Activated T-helper 2 cell treated with anti-CD3 and anti-CD28 coated beads, Interferon-gamma antibody, Interleukin-2, Interleukin-4, amounts not matched to agents 10 μg/mL and 5 μg/mL and 100 μg/mL, durations not matched to agents 14 hours and 24 hours and 36 hours (primary cell): ENCODE measurements at regions not wholly inside any gene's neighbourhood (a gene's known extent, or its start where the extent isn't known, plus 50 kb on each side); places are given as distances from the start of the nearest gene placed in this dataset.

ENCODE experiments used
- DNase-seq: peaks from one replicate; pipeline ENCODE4 v3.0.0; 2021; ENCODE audit warnings: low spot score
- H3K27ac Mint-ChIP-seq: one replicate; pipeline ENCODE4 v1.8.0; 2021; ENCODE audit warnings: mixed read lengths
- H3K27me3 Mint-ChIP-seq: one replicate; pipeline ENCODE4 v1.8.0; 2021; ENCODE audit warnings: low read depth, mixed read lengths
- H3K36me3 Mint-ChIP-seq: one replicate; pipeline ENCODE4 v1.8.0; 2021; ENCODE audit warnings: low read depth, mixed read lengths
- H3K4me1 Mint-ChIP-seq: one replicate; pipeline ENCODE4 v1.8.0; 2021; ENCODE audit warnings: low read depth, mixed read lengths
- H3K4me3 Mint-ChIP-seq: one replicate; pipeline ENCODE4 v1.8.0; 2021; ENCODE audit warnings: low read depth, mild to moderate bottlenecking, moderate library complexity, mixed read lengths
- H3K9me3 Mint-ChIP-seq: one replicate; pipeline ENCODE4 v1.8.0; 2021; ENCODE audit warnings: mixed read lengths
- intact Hi-C: fragments of 100-400 bp; cut with micrococcal nuclease; formaldehyde crosslinking; loops from one replicate; pipeline ENCODE4 v1.15.1; 2023

DNA sequence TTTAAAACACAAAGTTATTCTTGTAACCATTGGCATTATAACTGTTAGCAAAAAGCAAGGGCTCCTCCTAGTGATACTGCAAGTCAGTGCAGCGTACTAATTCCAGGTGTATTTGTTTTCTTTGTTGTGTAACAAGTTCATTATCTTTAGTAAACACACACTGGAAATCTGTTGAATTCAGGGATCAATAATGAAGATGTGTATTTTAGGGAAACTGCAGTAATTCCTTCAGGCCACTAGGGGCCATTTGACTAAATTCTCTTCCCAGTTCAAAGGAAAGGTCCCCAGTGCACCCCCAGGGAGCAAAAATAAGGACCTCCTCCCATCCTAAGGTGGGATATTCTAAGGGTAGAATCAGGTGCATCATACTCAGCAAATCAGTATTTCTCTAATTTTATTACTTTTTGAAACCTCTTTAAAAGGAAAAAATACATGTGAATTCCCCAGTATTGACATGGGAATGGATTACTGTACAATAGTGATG is 158.6 kb upstream of the LYZL1 start:
- intact Hi-C loops, result no loop called here
- Mint-ChIP-seq H3K9me3 (no peaks in the 10 kb centered on the region), H3K27me3 (no peaks in the 10 kb centered on the region), H3K4me3 (no peak overlapping the region), H3K36me3 (no peaks in the 10 kb centered on the region), H3K4me1 (no peaks in the 10 kb centered on the region), H3K27ac (no peak overlapping the region)
- DNase-seq, result no peak

DNA sequence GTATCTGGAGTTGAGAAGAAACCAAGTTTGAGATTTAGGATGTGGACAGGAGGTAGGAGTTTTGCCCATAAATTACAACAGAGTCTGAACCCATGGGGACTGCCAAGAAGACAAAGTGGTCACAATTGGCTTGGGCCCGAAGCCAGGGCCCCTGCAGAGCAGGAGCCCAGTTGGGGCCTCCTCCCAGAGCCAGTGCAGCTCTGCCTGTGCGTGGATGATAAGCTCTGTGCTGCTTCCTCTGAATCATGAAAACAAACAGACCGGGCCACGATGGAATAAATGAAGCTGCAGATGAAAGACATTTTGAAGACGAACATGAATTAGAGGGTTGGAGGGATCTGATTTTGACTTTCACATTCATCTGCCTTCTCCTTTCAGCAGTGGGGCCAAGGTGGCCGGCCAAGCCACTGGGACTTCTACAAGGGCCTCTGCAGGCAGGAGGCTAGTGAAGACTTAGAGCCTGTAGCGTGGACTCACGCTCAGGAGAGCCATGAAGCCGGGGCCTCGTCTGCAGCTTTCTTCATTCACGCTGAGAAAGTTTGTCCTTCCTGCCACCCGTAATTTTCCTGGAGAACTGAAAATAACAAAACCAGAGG is 156.8 kb upstream of the LYZL1 start:
- intact Hi-C loops, result no loop called here
- H3K27me3 Mint-ChIP-seq, result no peaks in the 10 kb centered on the region
- no peaks in the 10 kb centered on the region for H3K9me3 Mint-ChIP-seq
- H3K36me3 Mint-ChIP-seq, result no peaks in the 10 kb centered on the region
- H3K4me3 Mint-ChIP-seq, result no peak overlapping the region
- no peaks in the 10 kb centered on the region for H3K4me1 Mint-ChIP-seq
- no peak overlapping the region for H3K27ac Mint-ChIP-seq
- DNase-seq, result no peak

DNA sequence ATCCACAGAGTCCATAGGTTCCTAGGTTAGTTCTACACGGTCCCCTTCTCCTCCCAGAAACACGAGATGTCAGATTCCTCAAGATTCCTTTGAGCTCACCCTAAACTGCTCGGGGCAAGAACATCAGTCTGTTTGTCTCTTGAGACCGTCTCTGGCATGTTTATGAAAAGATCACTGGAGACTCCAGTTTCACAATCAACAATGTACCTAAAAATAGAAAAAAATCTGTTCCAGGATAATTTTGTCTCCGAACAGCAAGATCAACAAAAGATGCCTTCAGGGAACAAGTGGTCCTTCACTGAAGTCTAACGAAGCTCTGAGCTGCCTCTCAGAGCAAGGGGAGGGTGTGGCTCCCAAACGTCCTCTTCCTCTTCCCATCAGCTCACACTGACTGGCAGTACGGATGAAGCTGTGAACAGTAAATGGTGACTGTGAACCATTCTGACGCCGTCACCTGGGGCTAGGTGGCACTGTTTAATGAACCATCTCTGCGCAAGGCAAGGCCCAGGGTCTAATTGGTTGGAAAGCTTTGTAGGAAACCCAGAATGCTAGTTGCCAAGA is 156.2 kb upstream of the LYZL1 start:
- no peak overlapping the region for H3K27ac Mint-ChIP-seq
- no peak overlapping the region for H3K4me3 Mint-ChIP-seq
- H3K9me3 Mint-ChIP-seq, result no peaks in the 10 kb centered on the region
- H3K4me1 Mint-ChIP-seq, result no peaks in the 10 kb centered on the region
- intact Hi-C loops, result no loop called here
- H3K27me3 Mint-ChIP-seq, result no peaks in the 10 kb centered on the region
- H3K36me3 Mint-ChIP-seq, result no peaks in the 10 kb centered on the region
- DNase-seq, result no peak

DNA sequence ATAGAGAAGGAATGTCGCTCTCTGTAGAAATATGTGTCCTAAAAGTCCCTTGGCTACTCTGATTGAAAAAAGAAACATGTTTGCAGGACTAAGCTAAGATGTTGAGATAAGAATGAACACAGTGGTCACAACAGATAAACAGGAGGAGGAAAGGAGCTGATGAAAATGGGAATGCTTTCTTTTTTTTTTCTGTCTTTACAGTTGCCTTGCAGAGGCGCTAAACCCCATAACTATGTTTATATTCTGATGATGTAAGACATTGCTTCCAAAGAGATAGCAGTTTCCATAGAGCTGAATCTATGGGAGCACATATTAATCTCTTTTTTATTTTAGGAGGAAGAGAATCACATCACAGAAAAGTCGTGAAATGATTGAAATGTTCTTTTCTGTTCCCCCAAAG is 153.5 kb upstream of the LYZL1 start:
- intact Hi-C loops, result no loop called here
- Mint-ChIP-seq H3K4me3 (no peak overlapping the region), H3K27me3 (no peaks in the 10 kb centered on the region), H3K9me3 (no peaks in the 10 kb centered on the region), H3K4me1 (no peaks in the 10 kb centered on the region), H3K36me3 (no peaks in the 10 kb centered on the region), H3K27ac (no peak overlapping the region)
- DNase-seq, result no peak

DNA sequence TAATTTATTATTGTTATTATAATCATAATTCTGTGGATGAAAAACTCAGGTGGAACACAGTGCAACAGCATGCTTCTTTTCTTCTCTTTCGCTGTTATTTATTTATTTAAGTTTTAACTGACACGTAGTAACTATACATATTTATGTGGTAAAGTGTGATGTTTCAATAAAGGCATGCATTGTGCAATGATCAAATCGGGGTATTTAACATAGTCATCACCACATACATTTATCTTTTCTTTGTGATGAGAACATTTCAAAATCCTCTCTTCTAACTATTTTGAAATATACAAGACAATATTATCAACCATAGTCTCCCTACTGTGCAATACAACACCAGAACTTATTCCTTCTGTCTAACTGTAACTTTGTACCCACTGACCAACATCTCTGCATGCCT is 152.5 kb upstream of the LYZL1 start:
- Mint-ChIP-seq H3K4me1 (no peaks in the 10 kb centered on the region), H3K4me3 (no peak overlapping the region), H3K27me3 (no peaks in the 10 kb centered on the region), H3K36me3 (no peaks in the 10 kb centered on the region), H3K27ac (no peak overlapping the region), H3K9me3 (no peaks in the 10 kb centered on the region)
- intact Hi-C loops, result no loop called here
- DNase-seq, result no peak

DNA sequence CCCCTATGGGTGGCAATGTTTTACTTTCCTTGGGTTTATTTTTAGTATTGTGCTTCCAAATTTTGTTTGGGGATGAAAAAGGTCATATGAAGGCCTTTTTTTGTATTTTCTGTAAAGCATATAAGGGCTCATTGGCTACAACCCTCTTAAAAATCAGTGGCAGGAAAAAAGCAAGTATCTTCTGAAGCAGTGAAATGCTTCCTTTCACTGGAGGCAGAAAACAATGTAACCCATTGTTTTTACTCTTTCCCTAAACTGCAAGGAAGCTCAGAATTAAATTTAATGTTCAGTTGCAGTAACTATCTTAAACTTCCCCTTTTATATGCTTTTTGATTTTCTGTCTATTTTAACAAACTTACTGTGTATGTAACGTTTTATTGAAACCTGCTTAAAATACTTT is 148.7 kb upstream of the LYZL1 start:
- H3K4me1 Mint-ChIP-seq, result no peaks in the 10 kb centered on the region
- no peak overlapping the region for H3K4me3 Mint-ChIP-seq
- no peaks in the 10 kb centered on the region for H3K36me3 Mint-ChIP-seq
- intact Hi-C loops, result no loop called here
- H3K9me3 Mint-ChIP-seq, result no peaks in the 10 kb centered on the region
- no peak overlapping the region for H3K27ac Mint-ChIP-seq
- H3K27me3 Mint-ChIP-seq, result peaks cover 9% of the 10 kb centered on the region
- DNase-seq, result no peak

DNA sequence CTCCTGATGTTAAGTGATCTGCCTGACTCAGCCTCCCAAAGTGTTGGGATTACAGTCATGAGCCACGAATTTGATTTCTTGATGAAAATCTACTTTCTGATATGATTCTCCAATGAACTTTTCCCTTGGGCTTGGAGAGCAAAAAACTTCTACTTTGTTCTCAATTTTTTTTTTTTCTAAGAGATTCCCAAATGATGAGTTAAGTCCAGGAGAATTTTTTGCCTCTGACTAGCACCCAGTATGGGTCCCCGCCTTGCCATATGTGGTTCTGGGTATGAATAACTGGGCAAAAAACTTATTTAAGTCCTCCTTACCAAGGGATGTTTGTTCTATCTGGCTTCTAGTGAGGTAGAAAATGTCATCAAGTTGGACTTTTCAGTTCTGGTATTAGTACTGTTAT is 147.9 kb upstream of the LYZL1 start:
- Mint-ChIP-seq H3K27ac (no peak overlapping the region), H3K36me3 (no peaks in the 10 kb centered on the region), H3K4me1 (no peaks in the 10 kb centered on the region), H3K27me3 (peaks cover 9% of the 10 kb centered on the region), H3K4me3 (no peak overlapping the region), H3K9me3 (no peaks in the 10 kb centered on the region)
- intact Hi-C loops, result no loop called here
- DNase-seq, result no peak

DNA sequence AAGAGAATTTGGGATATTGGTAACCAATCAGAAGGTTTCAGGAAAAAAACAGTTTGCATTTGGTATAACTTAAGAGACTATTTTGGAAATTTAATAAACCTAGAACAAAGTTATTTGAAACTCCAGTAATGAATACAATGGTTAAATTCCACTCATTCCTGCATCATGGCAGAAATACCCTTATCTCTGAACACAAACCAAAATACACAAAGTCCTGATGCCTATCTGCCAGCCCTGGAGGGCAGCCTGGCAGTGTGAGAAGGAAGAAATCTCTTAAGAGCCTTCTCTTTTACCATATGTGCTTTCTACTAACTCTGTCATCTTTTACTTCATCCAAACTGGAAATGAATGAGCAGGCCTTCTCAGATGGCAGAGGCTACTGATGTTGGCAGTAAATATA is 147.1 kb upstream of the LYZL1 start:
- H3K9me3 Mint-ChIP-seq, result no peaks in the 10 kb centered on the region
- peaks cover 9% of the 10 kb centered on the region for H3K27me3 Mint-ChIP-seq
- H3K4me3 Mint-ChIP-seq, result no peak overlapping the region
- intact Hi-C loops, result no loop called here
- DNase-seq, result no peak
- H3K36me3 Mint-ChIP-seq, result no peaks in the 10 kb centered on the region
- no peaks in the 10 kb centered on the region for H3K4me1 Mint-ChIP-seq
- no peak overlapping the region for H3K27ac Mint-ChIP-seq

DNA sequence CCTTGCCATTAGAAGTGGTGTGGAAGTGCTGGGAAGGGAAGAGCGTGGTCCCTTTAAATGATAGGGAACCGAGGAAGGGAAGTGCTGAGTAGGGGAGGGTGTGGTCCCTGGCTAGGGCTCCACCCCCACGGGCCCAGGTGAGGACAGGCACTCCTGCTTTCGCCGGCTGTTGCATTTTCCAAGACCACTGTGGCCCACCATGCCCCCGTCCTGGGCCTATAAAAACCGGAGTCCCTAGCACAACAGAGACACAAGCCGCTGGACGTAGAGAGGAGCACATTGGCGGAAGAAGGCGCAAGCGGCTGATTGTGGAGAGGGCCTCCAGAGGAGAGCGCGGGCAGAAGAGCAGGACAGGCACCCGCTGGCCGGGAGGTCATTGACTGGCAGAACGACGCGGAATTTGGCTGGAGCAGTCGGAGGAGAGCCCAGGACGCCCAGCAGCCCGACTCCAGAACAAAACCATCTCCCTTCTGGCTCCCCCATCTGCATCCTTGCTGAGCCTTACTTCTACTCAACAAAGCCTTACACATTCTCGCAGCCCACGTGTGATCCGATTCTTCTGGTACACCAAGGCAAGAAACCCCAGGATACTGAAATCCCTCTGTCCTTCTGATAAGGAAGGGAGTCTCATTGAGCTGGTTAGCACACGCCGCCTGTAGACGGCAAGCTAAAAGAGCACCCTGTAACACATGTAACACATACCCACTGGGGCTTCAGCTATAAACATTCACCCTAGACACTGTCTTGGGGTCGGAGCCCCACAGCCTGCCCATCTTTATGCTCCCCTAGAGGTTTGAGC is 146.2 kb upstream of the LYZL1 start:
- no peak overlapping the region for H3K27ac Mint-ChIP-seq
- no peaks in the 10 kb centered on the region for H3K9me3 Mint-ChIP-seq
- no peak for DNase-seq
- H3K4me1 Mint-ChIP-seq, result no peaks in the 10 kb centered on the region
- intact Hi-C loops, result no loop called here
- no peak overlapping the region for H3K4me3 Mint-ChIP-seq
- no peaks in the 10 kb centered on the region for H3K36me3 Mint-ChIP-seq
- H3K27me3 Mint-ChIP-seq, result peaks cover 9% of the 10 kb centered on the region

DNA sequence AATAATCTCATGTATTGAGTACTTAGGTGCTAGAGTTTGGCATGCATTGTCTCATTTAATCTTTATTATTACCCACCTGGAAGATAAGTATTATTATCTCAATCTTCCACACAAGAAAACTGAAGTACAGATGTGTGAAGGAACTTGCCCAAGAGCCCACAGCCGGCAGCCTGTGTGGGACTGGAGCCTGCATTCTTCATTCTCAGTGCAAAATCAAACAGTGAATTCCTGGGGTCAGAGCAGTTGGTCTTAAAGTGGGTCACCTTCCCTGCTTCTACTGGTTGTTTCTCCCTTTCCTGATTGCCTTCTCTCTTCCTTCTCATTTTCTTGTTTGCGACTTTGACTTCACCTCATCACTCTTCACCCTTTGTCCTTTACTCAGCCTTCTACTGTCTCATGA is 144.7 kb upstream of the LYZL1 start:
- DNase-seq, result no peak
- Mint-ChIP-seq H3K36me3 (no peaks in the 10 kb centered on the region), H3K27ac (no peak overlapping the region), H3K4me3 (no peak overlapping the region), H3K27me3 (peaks cover 9% of the 10 kb centered on the region), H3K4me1 (no peaks in the 10 kb centered on the region), H3K9me3 (no peaks in the 10 kb centered on the region)
- intact Hi-C loops, result no loop called here

DNA sequence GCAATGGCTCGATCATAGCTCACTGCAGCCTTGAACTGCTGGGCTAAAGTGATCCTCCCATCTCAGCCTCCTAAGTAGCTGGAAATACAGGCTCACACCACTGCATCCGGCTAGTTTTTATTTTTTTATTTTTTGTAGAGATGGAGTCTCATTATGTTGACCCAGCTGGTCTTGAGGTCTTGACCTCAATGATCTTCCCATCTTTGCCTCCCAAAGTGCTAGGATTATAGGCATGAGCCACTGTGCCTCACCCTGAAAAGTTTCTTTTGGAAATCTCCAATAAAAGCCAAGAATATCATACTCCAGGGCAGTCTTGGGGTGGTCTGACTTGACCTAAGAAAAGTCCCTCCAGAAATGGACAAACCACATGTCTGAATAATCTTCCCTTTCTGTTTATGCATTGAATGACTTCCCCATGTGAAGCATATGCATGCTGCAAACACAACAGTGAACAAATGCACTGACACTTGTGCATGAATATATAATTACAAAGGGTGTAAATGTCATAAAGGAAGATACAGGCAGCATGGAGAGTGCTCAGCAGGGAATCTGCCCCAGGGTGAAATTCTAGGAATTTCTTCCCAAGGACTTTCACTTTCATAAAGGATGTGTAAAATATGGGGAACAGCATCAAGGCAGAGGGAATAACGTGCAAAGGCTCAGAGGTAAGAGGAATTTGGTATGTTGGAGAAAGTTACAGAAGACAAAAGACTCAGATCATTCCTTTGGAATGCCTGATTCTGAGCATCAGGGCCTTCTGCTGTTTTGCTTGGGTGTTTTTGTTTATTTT is 142.4 kb upstream of the LYZL1 start:
- Mint-ChIP-seq H3K9me3 (no peaks in the 10 kb centered on the region), H3K27me3 (peaks cover 9% of the 10 kb centered on the region), H3K27ac (no peak overlapping the region), H3K4me1 (no peaks in the 10 kb centered on the region), H3K4me3 (no peak overlapping the region), H3K36me3 (no peaks in the 10 kb centered on the region)
- intact Hi-C loops, result no loop called here
- no peak for DNase-seq

DNA sequence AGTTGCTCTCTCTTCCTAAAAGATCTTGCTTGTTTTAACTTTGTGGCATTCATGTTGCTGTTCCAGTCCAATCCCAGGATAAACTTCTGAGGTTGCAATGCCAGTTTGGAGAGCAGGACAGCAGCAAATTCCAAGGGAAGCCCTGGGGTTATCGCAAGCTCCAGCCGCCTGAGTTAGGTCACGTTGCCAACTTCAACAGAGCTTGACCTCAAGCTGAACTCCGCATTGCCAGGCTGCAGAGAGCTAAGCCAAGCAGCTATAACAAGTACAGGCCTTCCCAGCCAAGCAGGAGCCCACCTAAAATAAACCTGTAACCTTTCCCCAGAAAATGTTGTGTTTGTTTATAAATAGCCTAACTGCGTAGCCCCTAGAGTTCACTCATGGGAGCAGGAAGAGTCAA is 138.9 kb upstream of the LYZL1 start:
- Mint-ChIP-seq H3K27ac (no peak overlapping the region), H3K36me3 (no peaks in the 10 kb centered on the region)

DNA sequence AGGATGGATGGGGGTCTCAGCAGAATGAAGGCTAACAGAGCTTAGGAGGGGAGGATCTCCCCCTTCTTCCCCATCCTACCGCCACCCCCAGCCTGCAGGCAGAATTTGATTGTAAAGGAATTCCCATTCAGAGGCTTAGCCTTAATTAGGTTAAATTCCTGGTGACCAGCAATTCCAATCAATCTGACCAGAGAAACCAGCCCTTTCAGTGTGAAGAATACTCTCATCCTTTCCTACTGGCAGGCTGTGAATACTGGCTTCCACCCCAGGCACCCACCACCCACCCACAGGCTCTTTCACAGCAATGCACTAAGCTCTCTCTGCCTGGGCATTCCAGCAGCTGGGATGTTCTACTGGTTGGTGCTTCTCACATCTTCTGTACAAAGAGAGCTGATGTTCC is 137.9 kb upstream of the LYZL1 start:
- Mint-ChIP-seq H3K27me3 (no peaks in the 10 kb centered on the region), H3K36me3 (no peaks in the 10 kb centered on the region), H3K27ac (no peak overlapping the region), H3K9me3 (no peaks in the 10 kb centered on the region), H3K4me3 (no peak overlapping the region), H3K4me1 (no peaks in the 10 kb centered on the region)
- DNase-seq, result no peak
- intact Hi-C loops, result no loop called here

More for the DNA sequence above, 138.9 kb upstream of the LYZL1 start:
- H3K27me3 Mint-ChIP-seq, result no peaks in the 10 kb centered on the region
- H3K9me3 Mint-ChIP-seq, result no peaks in the 10 kb centered on the region
- intact Hi-C loops, result no loop called here
- no peaks in the 10 kb centered on the region for H3K4me1 Mint-ChIP-seq
- DNase-seq, result no peak
- H3K4me3 Mint-ChIP-seq, result no peak overlapping the region
